Nephron (organoid): ENCODE measurements at regions not wholly inside any gene's neighbourhood (a gene's known extent, or its start where the extent isn't known, plus 50 kb on each side); places are given as distances from the start of the nearest gene placed in this dataset.
"Not testable (repeated sequence)": the region's sequence is repeated elsewhere in the genome, so short reads cannot be mapped to it uniquely, and the experiment has no call there.

Source experiments
- H3K27ac Mint-ChIP-seq, 3 experiments: 2 replicates each; pipeline ENCODE4 v1.8.0; 2020; ENCODE audit warnings: mixed read lengths in 3 of 3, mild to moderate bottlenecking in 2 of 3, moderate library complexity in 1 of 3
- H3K27me3 Mint-ChIP-seq: 2 replicates; pipeline ENCODE4 v1.8.0; 2021; ENCODE audit warnings: low read depth, mild to moderate bottlenecking, moderate library complexity, mixed read lengths
- H3K36me3 Mint-ChIP-seq: 2 replicates; pipeline ENCODE4 v1.8.0; 2020; ENCODE audit warnings: low read depth, mixed read lengths
- H3K4me1 Mint-ChIP-seq: 2 replicates; pipeline ENCODE4 v1.8.0; 2020; ENCODE audit warnings: mixed read lengths
- H3K4me3 Mint-ChIP-seq, 3 experiments: 2 replicates each; pipeline ENCODE4 v1.8.0; 2020; ENCODE audit warnings: mild to moderate bottlenecking in 3 of 3, mixed read lengths in 3 of 3, moderate library complexity in 2 of 3
- H3K9me3 Mint-ChIP-seq: 2 replicates; pipeline ENCODE4 v1.8.0; 2020; ENCODE audit warnings: mixed read lengths
- CTCF ChIP-seq, 3 experiments: fragments of 200-600 bp; sonication (generic); IDR thresholded peaks; one replicate each; pipeline ENCODE4 v1.5.0; 2021; ENCODE audit warnings: antibody characterized with exemption in 3 of 3; ENCODE audit not compliant: unreplicated experiment in 3 of 3

- no peak for TF ChIP-seq CTCF (IDR thresholded peaks at IDR 0.05; ENCODE audit: unreplicated experiment in 3 of 3)
These were observed 362.5 kb upstream of the FAT1 start for GRCh38 chr4:187086151-187086550.

GRCh38 chr4:187088070-187088799 is 364.6 kb upstream of the FAT1 start:
- no peaks in the 10 kb centered on the region for H3K36me3 Mint-ChIP-seq
- H3K27me3 Mint-ChIP-seq, result no peaks in the 10 kb centered on the region
- peaks cover 2% of the 10 kb centered on the region for H3K4me1 Mint-ChIP-seq
- no peak for TF ChIP-seq CTCF (IDR thresholded peaks at IDR 0.05; ENCODE audit: unreplicated experiment in 3 of 3)
- no peak overlapping the region for H3K4me3 Mint-ChIP-seq
- no peak overlapping the region for H3K27ac Mint-ChIP-seq
- peaks cover 3% of the 10 kb centered on the region for H3K9me3 Mint-ChIP-seq

More at GRCh38 chr4:187086151-187086550, 362.5 kb upstream of the FAT1 start:
- peaks cover 3% of the 10 kb centered on the region for H3K9me3 Mint-ChIP-seq
- no peak overlapping the region for H3K27ac Mint-ChIP-seq
- no peaks in the 10 kb centered on the region for H3K4me1 Mint-ChIP-seq
- H3K4me3 Mint-ChIP-seq, result no peak overlapping the region
- H3K36me3 Mint-ChIP-seq, result no peaks in the 10 kb centered on the region
- H3K27me3 Mint-ChIP-seq, result no peaks in the 10 kb centered on the region

GRCh38 chr4:187090401-187090800 is 366.7 kb upstream of the FAT1 start:
- Mint-ChIP-seq H3K36me3 (no peaks in the 10 kb centered on the region), H3K27ac (no peak overlapping the region), H3K9me3 (peaks cover 5% of the 10 kb centered on the region), H3K27me3 (no peaks in the 10 kb centered on the region), H3K4me1 (peaks cover 14% of the 10 kb centered on the region), H3K4me3 (no peak overlapping the region)
- TF ChIP-seq CTCF (IDR thresholded peaks at IDR 0.05; ENCODE audit: unreplicated experiment in 3 of 3), result no peak

- H3K9me3 Mint-ChIP-seq, H3K4me3 Mint-ChIP-seq, H3K36me3 Mint-ChIP-seq, H3K27ac Mint-ChIP-seq, H3K27me3 Mint-ChIP-seq: not testable (repeated sequence)
- peaks cover 14% of the 10 kb centered on the region for H3K4me1 Mint-ChIP-seq
These were observed 367.2 kb upstream of the FAT1 start for GRCh38 chr4:187090832-187091231.

GRCh38 chr4:187094144-187094543 is 370.5 kb upstream of the FAT1 start:
- Mint-ChIP-seq H3K36me3 (no peaks in the 10 kb centered on the region), H3K27me3 (peaks cover 3% of the 10 kb centered on the region), H3K4me3 (no peak overlapping the region), H3K9me3 (peaks cover 26% of the 10 kb centered on the region), H3K27ac (peak overlapping the region in 2 of 3 experiments; percentile 1 to 7), H3K4me1 (peaks cover 14% of the 10 kb centered on the region)
- TF ChIP-seq CTCF (IDR thresholded peaks at IDR 0.05; ENCODE audit: unreplicated experiment in 3 of 3), result no peak

- Mint-ChIP-seq H3K27me3 (peaks cover 3% of the 10 kb centered on the region), H3K9me3 (peaks cover 27% of the 10 kb centered on the region), H3K27ac (no peak overlapping the region), H3K36me3 (no peaks in the 10 kb centered on the region), H3K4me1 (peaks cover 10% of the 10 kb centered on the region), H3K4me3 (no peak overlapping the region)
- TF ChIP-seq CTCF (IDR thresholded peaks at IDR 0.05; ENCODE audit: unreplicated experiment in 3 of 3), result no peak
These were observed 374.8 kb upstream of the FAT1 start for GRCh38 chr4:187098429-187098828.
